Activated effector memory CD4-positive, alpha-beta T cell treated with anti-CD3 and anti-CD28 coated beads, Interleukin-2, amount 50 U/mL, for 16 hours (primary cell): ENCODE measurements at regions not wholly inside any gene's neighbourhood (a gene's known extent, or its start where the extent isn't known, plus 50 kb on each side); places are given as distances from the start of the nearest gene placed in this dataset.

Experiments used
- DNase-seq: peaks from one replicate; pipeline ENCODE4 v3.0.0-alpha.2; 2020

GRCh38 chr12:127214186-127214585, 1052.8 kb upstream of the TMEM132C start:
- no peak for DNase-seq

- DNase-seq: no peak
Measured at GRCh38 chr12:127223011-127223410, 1044.0 kb upstream of the TMEM132C start.

- no peak for DNase-seq
Measured at GRCh38 chr12:127223731-127224130, 1043.2 kb upstream of the TMEM132C start.

GRCh38 chr12:127230843-127231260, 1036.1 kb upstream of the TMEM132C start:
- DNase-seq: no peak

- DNase-seq: no peak
Measured at GRCh38 chr12:127231371-127231770, 1035.6 kb upstream of the TMEM132C start.

GRCh38 chr12:127233016-127233415, 1034.0 kb upstream of the TMEM132C start:
- no peak for DNase-seq

- no peak for DNase-seq
Measured at GRCh38 chr12:127235761-127236160, 1031.2 kb upstream of the TMEM132C start.

GRCh38 chr12:127236491-127236890, 1030.5 kb upstream of the TMEM132C start:
- no peak for DNase-seq

- no peak for DNase-seq
Measured at GRCh38 chr12:127237151-127237550, 1029.8 kb upstream of the TMEM132C start.

GRCh38 chr12:127238107-127238506, 1028.9 kb upstream of the TMEM132C start:
- DNase-seq: no peak

- DNase-seq: no peak
Measured at GRCh38 chr12:127239781-127240180, 1027.2 kb upstream of the TMEM132C start.

- DNase-seq: no peak
Measured at GRCh38 chr12:127240249-127240929, 1026.6 kb upstream of the TMEM132C start.

- no peak for DNase-seq
Measured at GRCh38 chr12:127241072-127241817, 1025.7 kb upstream of the TMEM132C start.

GRCh38 chr12:127245009-127245408, 1022.0 kb upstream of the TMEM132C start:
- no peak for DNase-seq

GRCh38 chr12:127245437-127245836, 1021.5 kb upstream of the TMEM132C start:
- no peak for DNase-seq

GRCh38 chr12:127247937-127248336, 1019.0 kb upstream of the TMEM132C start:
- no peak for DNase-seq

GRCh38 chr12:127249428-127249827, 1017.5 kb upstream of the TMEM132C start:
- no peak for DNase-seq

GRCh38 chr12:127253797-127254327, 1013.1 kb upstream of the TMEM132C start:
- DNase-seq: no peak

- no peak for DNase-seq
Measured at GRCh38 chr12:127254420-127254955, 1012.5 kb upstream of the TMEM132C start.

GRCh38 chr12:127257366-127257935, 1009.5 kb upstream of the TMEM132C start:
- no peak for DNase-seq

GRCh38 chr12:127260531-127260930, 1006.4 kb upstream of the TMEM132C start:
- DNase-seq: no peak

GRCh38 chr12:127260999-127261398, 1006.0 kb upstream of the TMEM132C start:
- no peak for DNase-seq

GRCh38 chr12:127262615-127263014, 1004.4 kb upstream of the TMEM132C start:
- no peak for DNase-seq

GRCh38 chr12:127263621-127264020, 1003.3 kb upstream of the TMEM132C start:
- no peak for DNase-seq
